Adipocyte (in vitro differentiated cells): ENCODE measurements at regions not wholly inside any gene's neighbourhood (a gene's known extent, or its start where the extent isn't known, plus 50 kb on each side); places are given as distances from the start of the nearest gene placed in this dataset.
"Not testable (repeated sequence)": the region's sequence is repeated elsewhere in the genome, so short reads cannot be mapped to it uniquely, and the experiment has no call there.

Source experiments
- DNase-seq: peaks from one replicate; pipeline ENCODE4 v3.0.0-alpha.2; 2015; ENCODE audit warnings: low read depth
- H3K27me3 ChIP-seq: replicated peaks from 2 replicates; pipeline ENCODE4 v1.7.0; 2013; ENCODE audit warnings: mild to moderate bottlenecking, low read length, moderate library complexity; ENCODE audit not compliant: control insufficient read depth, insufficient read depth
- H3K36me3 ChIP-seq: 2 replicates; pipeline ENCODE4 v1.7.0; 2013; ENCODE audit warnings: low read length, mild to moderate bottlenecking, moderate library complexity; ENCODE audit not compliant: control insufficient read depth, insufficient read depth, severe bottlenecking
- H3K4me1 ChIP-seq: 2 replicates; pipeline ENCODE4 v1.7.0; 2013; ENCODE audit warnings: mild to moderate bottlenecking, low read length, moderate library complexity; ENCODE audit not compliant: control insufficient read depth, insufficient read depth
- H3K4me3 ChIP-seq: 2 replicates; pipeline ENCODE4 v1.7.0; 2013; ENCODE audit warnings: mild to moderate bottlenecking, low read length, moderate library complexity
- H3K9ac ChIP-seq: 2 replicates; pipeline ENCODE4 v1.7.0; 2013; ENCODE audit warnings: mild to moderate bottlenecking, low read length, moderate library complexity
- H3K9me3 ChIP-seq: 2 replicates; pipeline ENCODE4 v1.7.0; 2013; ENCODE audit warnings: mild to moderate bottlenecking, low read length, moderate library complexity; ENCODE audit not compliant: control insufficient read depth

- H3K9ac ChIP-seq, H3K36me3 ChIP-seq, H3K4me3 ChIP-seq, H3K27me3 ChIP-seq, H3K4me1 ChIP-seq, H3K9me3 ChIP-seq, DNase-seq: not testable (repeated sequence)
Observed at GRCh38 chr2:87559735-87560134, 188.2 kb upstream of the PLGLB2 start.

DNA sequence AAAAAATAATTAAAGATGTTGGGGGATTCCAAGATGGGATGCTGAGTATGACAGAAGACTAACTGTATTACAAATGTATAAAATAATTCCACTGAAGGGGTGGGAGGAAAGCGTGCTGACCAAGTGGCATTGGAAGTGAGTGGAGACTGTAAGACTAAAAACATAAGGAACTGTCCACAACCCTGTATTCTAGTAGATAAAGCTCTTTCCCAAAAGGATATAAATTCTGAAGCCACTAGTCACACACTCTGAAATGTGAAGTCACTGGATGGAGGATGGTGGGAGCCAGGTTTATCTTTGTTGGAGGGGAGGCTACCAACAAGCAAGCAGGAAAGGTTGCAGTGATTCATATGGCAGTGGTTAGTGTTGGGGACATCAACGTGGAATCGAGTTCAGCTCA is 182.8 kb upstream of the PLGLB2 start:
- not testable (repeated sequence) for H3K4me3 ChIP-seq, H3K4me1 ChIP-seq, H3K36me3 ChIP-seq, H3K9ac ChIP-seq, H3K27me3 ChIP-seq, DNase-seq, H3K9me3 ChIP-seq

- not testable (repeated sequence) for H3K4me3 ChIP-seq, H3K4me1 ChIP-seq, DNase-seq, H3K9me3 ChIP-seq, H3K36me3 ChIP-seq, H3K9ac ChIP-seq, H3K27me3 ChIP-seq
Observed at GRCh38 chr2:87566531-87566930, 181.4 kb upstream of the PLGLB2 start.

- H3K9ac ChIP-seq, DNase-seq, H3K4me1 ChIP-seq, H3K27me3 ChIP-seq, H3K36me3 ChIP-seq, H3K4me3 ChIP-seq, H3K9me3 ChIP-seq: not testable (repeated sequence)
Observed at GRCh38 chr2:87567093-87567492, 180.8 kb upstream of the PLGLB2 start.

- DNase-seq, H3K9ac ChIP-seq, H3K4me3 ChIP-seq, H3K9me3 ChIP-seq, H3K4me1 ChIP-seq, H3K27me3 ChIP-seq, H3K36me3 ChIP-seq: not testable (repeated sequence)
Observed at GRCh38 chr2:87567912-87568311, 180.0 kb upstream of the PLGLB2 start.

DNA sequence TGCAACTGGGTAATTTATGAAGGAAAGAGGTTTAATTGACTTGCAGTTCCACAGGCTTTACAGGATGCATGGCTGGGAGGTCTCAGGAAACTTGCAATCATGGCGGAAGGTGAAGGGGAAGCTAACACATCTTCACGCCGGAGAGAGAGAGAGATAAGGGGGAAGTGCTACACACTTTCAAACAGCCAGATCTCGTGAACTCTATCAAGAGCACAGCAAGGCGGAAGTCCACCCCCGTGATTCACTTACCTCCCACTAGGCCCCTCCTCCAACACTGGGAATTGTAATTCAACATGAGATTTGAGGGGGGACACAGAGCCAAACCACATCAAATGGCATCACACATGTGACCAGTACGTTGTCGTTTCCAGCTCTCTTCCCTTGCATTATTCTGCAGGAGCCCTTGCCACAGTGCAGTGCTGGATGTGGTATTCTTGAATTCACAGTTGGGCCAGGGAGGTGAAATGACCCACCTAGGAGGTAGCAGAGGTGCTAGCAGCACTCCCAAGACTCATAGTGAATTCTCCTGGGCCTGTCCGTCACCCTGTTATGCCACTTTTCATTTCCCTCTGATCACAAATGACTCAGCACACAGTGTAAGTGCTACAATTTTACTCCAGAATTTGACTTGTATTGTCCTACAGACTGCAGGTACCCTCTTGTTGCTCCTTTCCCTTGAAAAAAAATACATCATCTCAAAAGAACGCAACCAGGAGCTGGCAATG is 179.2 kb upstream of the PLGLB2 start:
- H3K36me3 ChIP-seq, DNase-seq, H3K9ac ChIP-seq, H3K4me3 ChIP-seq, H3K27me3 ChIP-seq, H3K9me3 ChIP-seq, H3K4me1 ChIP-seq: not testable (repeated sequence)

DNA sequence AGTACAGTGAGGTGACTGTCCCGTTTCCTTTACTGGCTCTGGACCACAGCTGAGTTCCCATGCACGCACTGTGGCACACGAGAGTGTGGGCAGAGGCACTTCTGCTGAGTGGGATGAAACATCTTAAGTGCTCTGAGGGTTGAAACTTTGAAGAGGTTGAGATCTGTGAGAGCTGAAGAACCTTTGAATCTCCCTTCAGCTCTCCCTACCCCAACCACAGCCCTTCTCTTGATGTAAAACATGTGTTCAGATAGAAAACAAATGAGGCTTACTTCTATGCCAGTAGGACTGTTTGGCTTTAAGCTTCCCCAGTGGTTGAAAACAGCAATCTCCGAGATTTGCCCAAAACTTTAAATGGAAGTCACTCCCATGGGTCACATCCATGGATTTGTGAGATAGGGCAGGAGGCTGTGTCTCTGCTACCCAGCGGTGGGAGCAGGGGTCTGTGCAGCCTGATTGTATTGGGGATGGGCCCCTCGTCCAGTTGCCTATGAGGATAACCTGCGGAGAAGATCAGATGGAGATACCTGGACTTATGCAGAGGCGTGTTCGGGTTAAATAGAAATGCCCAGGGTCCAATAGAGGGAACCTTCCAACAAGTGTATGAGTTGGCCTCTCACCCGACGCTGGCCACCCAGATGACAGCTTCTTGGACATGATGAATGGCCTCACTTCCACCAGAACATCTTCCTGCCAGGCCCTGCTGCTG is 178.0 kb upstream of the PLGLB2 start:
- not testable (repeated sequence) for H3K4me1 ChIP-seq, H3K4me3 ChIP-seq, H3K9me3 ChIP-seq, H3K27me3 ChIP-seq, H3K9ac ChIP-seq, DNase-seq, H3K36me3 ChIP-seq

DNA sequence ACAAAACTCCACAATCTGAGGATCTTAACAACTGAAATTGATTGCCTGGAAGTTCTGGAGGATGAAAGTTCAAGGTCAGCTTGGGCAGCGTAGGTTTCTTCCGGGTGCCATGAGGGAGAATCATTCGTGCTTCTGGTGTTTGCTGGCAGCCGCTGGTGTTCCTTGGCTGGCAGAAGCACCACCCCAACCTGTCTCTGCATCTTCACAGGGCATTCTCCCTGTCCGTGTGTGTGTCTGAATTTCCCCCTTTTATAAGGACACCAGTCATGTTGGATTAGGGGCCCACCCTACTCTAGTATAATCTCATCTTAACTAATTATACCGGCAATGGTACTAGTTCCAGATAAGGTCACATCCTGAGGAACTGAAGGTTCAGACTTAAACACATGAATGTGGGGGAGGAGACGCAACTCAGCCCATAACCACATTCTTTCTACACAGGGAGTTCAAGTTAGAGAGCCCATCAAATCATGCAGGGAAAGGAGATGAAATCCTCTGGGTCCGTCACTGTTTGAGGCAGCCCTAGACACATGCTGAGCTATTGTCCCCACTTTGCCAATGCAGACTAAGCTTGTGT is 175.9 kb upstream of the PLGLB2 start:
- not testable (repeated sequence) for DNase-seq, H3K4me3 ChIP-seq, H3K36me3 ChIP-seq, H3K27me3 ChIP-seq, H3K9me3 ChIP-seq, H3K9ac ChIP-seq, H3K4me1 ChIP-seq

DNA sequence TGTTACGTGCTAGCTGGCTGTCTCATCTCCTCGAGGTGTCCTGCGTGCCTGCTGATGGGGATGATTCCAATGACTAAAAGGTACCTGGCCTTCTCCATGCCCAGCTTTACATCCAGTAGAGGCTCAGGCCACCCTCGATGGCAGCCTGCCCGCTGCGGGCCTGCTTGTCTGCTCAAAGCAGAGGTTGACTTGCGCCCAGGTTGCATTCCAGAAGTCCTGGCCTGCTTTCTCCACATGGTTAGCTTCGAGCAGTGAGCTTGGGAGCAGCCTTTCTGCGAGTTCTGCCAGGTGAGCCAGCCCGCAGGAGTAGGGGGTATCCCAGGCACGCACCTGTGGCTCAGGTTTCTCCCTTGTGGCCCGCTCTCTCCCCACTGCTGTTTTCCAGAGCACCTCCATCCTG is 175.0 kb upstream of the PLGLB2 start:
- DNase-seq, H3K4me3 ChIP-seq: not testable (repeated sequence)

DNA sequence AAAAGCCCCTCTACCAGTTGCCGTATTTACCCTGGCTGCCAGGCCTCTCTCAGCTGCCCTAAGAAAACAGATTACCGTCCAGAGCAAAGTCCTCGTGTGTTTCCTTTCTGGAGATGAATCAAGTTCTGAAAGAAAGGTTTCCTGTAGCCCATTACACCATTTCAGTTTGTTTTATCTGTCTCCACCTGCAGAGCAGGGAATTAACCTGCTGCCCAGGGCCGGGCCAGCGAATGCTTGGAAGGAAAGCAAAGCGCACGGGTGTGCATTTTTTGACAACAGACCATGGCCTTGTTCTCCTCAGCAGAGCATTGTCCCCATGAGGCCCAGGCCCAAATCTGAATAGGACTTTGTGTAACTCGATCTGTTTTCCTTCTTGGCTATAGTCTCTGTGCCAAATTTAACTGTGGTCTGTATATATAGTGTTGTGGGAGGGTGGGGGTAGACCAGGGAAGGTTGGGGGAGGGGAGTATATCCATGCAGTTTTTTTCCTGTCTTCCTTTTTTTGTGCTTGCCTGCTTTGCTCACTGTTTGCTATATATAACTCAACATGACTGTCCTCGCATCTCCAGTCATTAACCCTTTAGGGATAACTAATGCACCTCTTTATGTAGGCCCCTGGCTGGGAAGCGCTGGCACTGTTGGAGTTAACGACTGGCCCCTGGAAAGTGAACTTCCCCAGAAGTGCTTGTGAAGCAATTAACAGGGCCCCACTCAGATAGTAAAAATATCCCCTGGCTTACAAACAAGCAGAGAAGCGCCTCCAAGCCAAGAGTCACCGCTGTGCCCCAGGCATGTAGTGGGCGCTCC is 174.3 kb upstream of the PLGLB2 start:
- not testable (repeated sequence) for H3K9me3 ChIP-seq, H3K4me3 ChIP-seq, H3K9ac ChIP-seq, H3K36me3 ChIP-seq, H3K27me3 ChIP-seq, H3K4me1 ChIP-seq, DNase-seq

More for the DNA sequence above, 175.0 kb upstream of the PLGLB2 start:
- not testable (repeated sequence) for H3K9me3 ChIP-seq, H3K27me3 ChIP-seq, H3K9ac ChIP-seq, H3K4me1 ChIP-seq, H3K36me3 ChIP-seq
